GM23338 (cell line): ENCODE measurements at regions not wholly inside any gene's neighbourhood (a gene's known extent, or its start where the extent isn't known, plus 50 kb on each side); places are given as distances from the start of the nearest gene placed in this dataset.

Experiments
- ATAC-seq: fragments of 200-7000 bp; cut with Tn5 transposase; 3 replicates; pipeline ENCODE4 v1.9.1; 2020
- DNase-seq: peaks from one replicate; pipeline ENCODE4 v3.0.0-alpha.2; 2015; ENCODE audit warnings: low spot score
- H2AFZ ChIP-seq: fragments of 200-600 bp; sonication (generic); 2 replicates; pipeline ENCODE4 v1.8.0; 2016; ENCODE audit warnings: antibody characterized with exemption, mild to moderate bottlenecking, moderate library complexity
- H3F3A ChIP-seq: fragments of 200-600 bp; sonication (generic); replicated peaks from 2 replicates; pipeline ENCODE4 v1.8.0; 2017; ENCODE audit warnings: antibody characterized with exemption, mixed run types, low read depth
- H3K27ac ChIP-seq: fragments of 200-600 bp; sonication (generic); 2 replicates; pipeline ENCODE4 v1.6.1; 2016; ENCODE audit warnings: low read depth
- H3K27me3 ChIP-seq: fragments of 200-600 bp; sonication (generic); 2 replicates; pipeline ENCODE4 v1.8.0; 2016; ENCODE audit warnings: mild to moderate bottlenecking, mixed run types, moderate library complexity; ENCODE audit not compliant: insufficient read depth
- H3K36me3 ChIP-seq: fragments of 200-600 bp; sonication (generic); 2 replicates; pipeline ENCODE4 v1.8.0; 2016; ENCODE audit warnings: mild to moderate bottlenecking; ENCODE audit not compliant: insufficient read depth
- H3K4me1 ChIP-seq: fragments of 200-600 bp; sonication (generic); 2 replicates; pipeline ENCODE4 v1.8.0; 2016; ENCODE audit warnings: mild to moderate bottlenecking, moderate library complexity; ENCODE audit not compliant: insufficient read depth
- H3K4me2 ChIP-seq: fragments of 200-600 bp; sonication (generic); 2 replicates; pipeline ENCODE4 v1.7.1; 2017; ENCODE audit warnings: mixed run types
- H3K4me3 ChIP-seq: fragments of 200-600 bp; sonication (generic); 2 replicates; pipeline ENCODE4 v1.6.1; 2016; ENCODE audit warnings: mixed run types
- H3K79me2 ChIP-seq: fragments of 200-600 bp; sonication (generic); replicated peaks from 2 replicates; pipeline ENCODE4 v1.8.0; 2017; ENCODE audit warnings: mild to moderate bottlenecking; ENCODE audit not compliant: insufficient read depth
- H3K9me2 ChIP-seq: fragments of 200-600 bp; sonication (generic); 2 replicates; pipeline ENCODE4 v1.8.0; 2017; ENCODE audit not compliant: insufficient read depth
- H4K20me1 ChIP-seq: fragments of 200-600 bp; sonication (generic); replicated peaks from 2 replicates; pipeline ENCODE4 v1.8.0; 2017; ENCODE audit warnings: mild to moderate bottlenecking; ENCODE audit not compliant: insufficient read depth
- H3K27ac Mint-ChIP-seq: 2 replicates; pipeline ENCODE4 v1.8.0; 2020; ENCODE audit warnings: inconsistent platforms, mild to moderate bottlenecking, moderate library complexity, mixed read lengths
- H3K27me3 Mint-ChIP-seq: 3 replicates; pipeline ENCODE4 v1.8.0; 2022; ENCODE audit warnings: low read depth, mild to moderate bottlenecking, moderate library complexity, mixed read lengths, inconsistent platforms; ENCODE audit not compliant: insufficient read depth, poor library complexity
- H3K36me3 Mint-ChIP-seq: 3 replicates; pipeline ENCODE4 v1.8.0; 2021; ENCODE audit warnings: low read depth, mild to moderate bottlenecking, inconsistent platforms, moderate library complexity, mixed read lengths
- H3K4me1 Mint-ChIP-seq: 3 replicates; pipeline ENCODE4 v1.8.0; 2020; ENCODE audit warnings: mild to moderate bottlenecking, inconsistent platforms, mixed read lengths
- H3K4me3 Mint-ChIP-seq: 3 replicates; pipeline ENCODE4 v1.8.0; 2021; ENCODE audit warnings: moderate library complexity, mild to moderate bottlenecking, inconsistent platforms, mixed read lengths
- H3K9me3 Mint-ChIP-seq: 3 replicates; pipeline ENCODE4 v1.8.0; 2020; ENCODE audit warnings: moderate library complexity, mild to moderate bottlenecking, inconsistent platforms, mixed read lengths
- CREB1 ChIP-seq: fragments of 250-450 bp; sonication (Bioruptor Pico); IDR thresholded peaks from 2 replicates; pipeline ENCODE4 v1.5.0; 2020; ENCODE audit warnings: low read depth, mild to moderate bottlenecking, moderate library complexity
- CTCF ChIP-seq, 2 experiments: fragments of 200-600 bp in 1 of 2; sonication (generic) in 1 of 2; conservative IDR thresholded peaks; 2 replicates each; pipeline versions ENCODE4 v1.5.1 to v1.6.1; 2016 to 2017; ENCODE audit warnings: antibody characterized with exemption in 2 of 2, low read depth in 2 of 2, mild to moderate bottlenecking in 2 of 2, moderate library complexity in 1 of 2
- ETS1 ChIP-seq: IDR thresholded peaks from 2 replicates; pipeline ENCODE4 v1.6.1; 2016; ENCODE audit warnings: antibody characterized with exemption
- EZH2 ChIP-seq: fragments of 200-600 bp; sonication (generic); IDR thresholded peaks from one replicate; pipeline ENCODE4 v1.8.0; 2017; ENCODE audit warnings: antibody characterized with exemption, mild to moderate bottlenecking, low read depth; ENCODE audit not compliant: unreplicated experiment
- EZH2phosphoT487 ChIP-seq: fragments of 200-600 bp; sonication (generic); IDR thresholded peaks from one replicate; pipeline ENCODE4 v1.8.1; 2018; ENCODE audit warnings: antibody characterized with exemption; ENCODE audit not compliant: unreplicated experiment
- JUNB ChIP-seq: IDR thresholded peaks from one replicate; pipeline ENCODE4 v1.6.1; 2016; ENCODE audit warnings: antibody characterized with exemption; ENCODE audit not compliant: unreplicated experiment
- NANOG ChIP-seq: IDR thresholded peaks from 2 replicates; pipeline ENCODE4 v1.6.1; 2016; ENCODE audit warnings: antibody characterized with exemption, borderline replicate concordance
- POLR2AphosphoS5 ChIP-seq: IDR thresholded peaks from 2 replicates; pipeline ENCODE4 v1.6.1; 2016; ENCODE audit warnings: antibody characterized with exemption, low read depth
- REST ChIP-seq: IDR thresholded peaks from one replicate; pipeline ENCODE4 v1.6.1; 2018; ENCODE audit warnings: antibody characterized with exemption; ENCODE audit not compliant: unreplicated experiment
- STAT1 ChIP-seq: IDR thresholded peaks from one replicate; pipeline ENCODE4 v1.6.1; 2016; ENCODE audit warnings: antibody characterized with exemption; ENCODE audit not compliant: unreplicated experiment
- ZNF331 ChIP-seq: fragments of 250-450 bp; sonication (Bioruptor Pico); IDR thresholded peaks from 2 replicates; pipeline ENCODE4 v1.5.0; 2020; ENCODE audit warnings: low read depth, mild to moderate bottlenecking, moderate library complexity
- ZNF462 ChIP-seq: fragments of 250-450 bp; sonication (Bioruptor Pico); IDR thresholded peaks from 2 replicates; pipeline ENCODE4 v1.5.0; 2020; ENCODE audit warnings: mild to moderate bottlenecking, moderate library complexity

- H3K36me3 ChIP-seq: no peaks in the 10 kb centered on the region
- peaks cover 4% of the 10 kb centered on the region; the same call in 2 of the 3 replicates for H3K36me3 Mint-ChIP-seq
- H4K20me1 ChIP-seq: no peaks in the 10 kb centered on the region
- H3K4me1 ChIP-seq: no peaks in the 10 kb centered on the region
- H3K9me3 Mint-ChIP-seq: no peaks in the 10 kb centered on the region
- H3K4me2 ChIP-seq: no peak overlapping the region
- peaks cover 22% of the 10 kb centered on the region for H3K9me2 ChIP-seq
- H3F3A ChIP-seq: no peaks in the 10 kb centered on the region
- no peaks in the 10 kb centered on the region for H3K27me3 ChIP-seq
- H3K4me3 ChIP-seq: no peak overlapping the region
- no peaks in the 10 kb centered on the region for H3K27me3 Mint-ChIP-seq
- no peaks in the 10 kb centered on the region for H3K79me2 ChIP-seq
- no peak overlapping the region for H3K4me3 Mint-ChIP-seq
- H3K27ac ChIP-seq: no peak overlapping the region
- H3K27ac Mint-ChIP-seq: no peak overlapping the region
- H2AFZ ChIP-seq: no peak overlapping the region
- TF ChIP-seq ZNF331 (no peak), EZH2phosphoT487 (no peak), REST (no peak), JUNB (no peak), STAT1 (no peak), CREB1 (CRISPR knock-in tag) (no peak), CTCF (conservative IDR thresholded peaks at IDR 0.05; ENCODE audit: low read depth in 2 of 2) (no peak), EZH2 (no peak), NANOG (no peak), POLR2AphosphoS5 (no peak), ETS1 (no peak), ZNF462 (no peak)
- no peaks in the 10 kb centered on the region for H3K4me1 Mint-ChIP-seq
- ATAC-seq: no peak
- DNase-seq: no peak
Measured at GRCh38 chr17:14910916-14911315, 354.2 kb downstream of the PMP22 start.
